LoVo (cell line): ENCODE measurements at regions not wholly inside any gene's neighbourhood (a gene's known extent, or its start where the extent isn't known, plus 50 kb on each side); places are given as distances from the start of the nearest gene placed in this dataset.
"Not testable (repeated sequence)": the region's sequence is repeated elsewhere in the genome, so short reads cannot be mapped to it uniquely, and the experiment has no call there.

Experiments
- DNase-seq: peaks from one replicate; pipeline ENCODE4 v3.0.0-alpha.2; 2016; ENCODE audit warnings: low spot score

DNA sequence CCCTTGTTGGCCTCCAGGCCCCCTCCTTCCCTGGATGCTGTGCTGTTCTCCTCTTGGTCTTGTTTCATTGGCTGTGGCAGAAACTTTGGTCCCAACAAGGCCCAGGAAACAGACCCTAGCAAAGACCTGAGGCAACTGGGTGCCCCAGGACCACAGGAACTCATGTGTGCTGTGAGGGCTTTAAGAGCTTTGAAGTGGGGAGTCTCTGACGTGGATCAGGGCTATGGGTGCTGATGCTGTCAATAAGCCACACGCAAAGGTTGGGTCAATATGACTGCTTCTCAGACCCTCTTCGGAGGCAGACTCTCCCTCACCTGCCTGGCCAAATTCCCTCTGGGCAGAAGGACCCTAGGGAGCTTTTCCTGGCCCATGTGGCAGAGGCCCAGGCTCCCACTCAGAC, 91.5 kb upstream of the MLN start:
- DNase-seq, result no peak

DNA sequence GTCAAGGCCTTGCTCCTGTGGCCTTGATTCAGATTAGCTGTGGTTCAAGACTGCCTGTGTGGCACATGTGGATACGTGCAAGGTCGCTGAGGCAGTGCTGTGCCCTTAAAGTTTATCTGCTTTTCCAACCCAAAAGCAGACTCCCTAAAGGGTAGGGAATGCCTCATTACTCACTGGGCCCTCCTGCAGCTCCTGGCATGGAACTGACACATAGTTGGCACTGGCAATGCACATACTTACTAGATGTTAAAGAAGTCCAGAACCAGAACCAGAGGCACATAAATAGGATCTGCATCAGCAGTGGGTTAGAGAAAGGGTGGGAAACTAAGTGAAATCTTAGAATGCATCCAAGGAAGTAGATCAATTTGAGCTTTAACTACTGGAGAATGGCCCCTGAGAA, 90.6 kb upstream of the MLN start:
- no peak for DNase-seq

DNA sequence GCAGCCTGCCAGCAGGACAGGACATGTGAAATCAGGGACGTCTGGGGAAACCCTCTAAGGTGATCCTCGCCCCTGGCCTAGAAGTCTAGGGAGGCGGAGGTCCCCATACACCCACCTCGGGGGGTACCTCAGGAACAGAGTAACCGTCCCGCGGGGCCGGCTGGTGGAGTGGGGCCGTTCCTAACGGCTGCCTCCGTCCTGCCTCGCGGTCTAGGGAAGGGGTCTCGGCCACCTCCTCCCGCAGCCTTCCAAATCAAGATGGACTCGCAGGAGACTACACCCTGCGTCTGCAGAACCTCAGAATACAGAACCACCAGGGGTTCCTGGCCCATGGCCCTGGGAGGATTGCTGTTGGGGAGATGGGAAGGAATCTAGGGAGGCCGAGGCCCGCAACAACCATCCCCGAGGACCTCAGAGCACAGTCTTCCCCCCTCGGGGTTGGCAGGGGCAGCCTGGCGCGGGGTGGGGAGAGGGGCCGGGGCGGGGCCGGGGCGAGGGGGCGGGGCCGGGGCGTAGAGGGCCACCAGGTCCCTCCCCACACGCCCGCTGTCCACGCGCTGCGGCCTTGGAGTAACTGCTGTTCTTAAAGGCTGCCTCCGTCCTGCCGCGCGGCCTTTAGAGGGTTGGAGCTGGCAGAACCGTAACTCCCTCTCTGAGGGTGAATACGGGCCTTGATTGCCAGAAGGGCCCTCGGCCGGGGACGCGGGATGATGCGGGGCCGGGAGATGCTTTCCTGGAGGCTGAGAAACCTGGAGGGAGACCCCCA, 89.0 kb upstream of the MLN start:
- no peak for DNase-seq

DNA sequence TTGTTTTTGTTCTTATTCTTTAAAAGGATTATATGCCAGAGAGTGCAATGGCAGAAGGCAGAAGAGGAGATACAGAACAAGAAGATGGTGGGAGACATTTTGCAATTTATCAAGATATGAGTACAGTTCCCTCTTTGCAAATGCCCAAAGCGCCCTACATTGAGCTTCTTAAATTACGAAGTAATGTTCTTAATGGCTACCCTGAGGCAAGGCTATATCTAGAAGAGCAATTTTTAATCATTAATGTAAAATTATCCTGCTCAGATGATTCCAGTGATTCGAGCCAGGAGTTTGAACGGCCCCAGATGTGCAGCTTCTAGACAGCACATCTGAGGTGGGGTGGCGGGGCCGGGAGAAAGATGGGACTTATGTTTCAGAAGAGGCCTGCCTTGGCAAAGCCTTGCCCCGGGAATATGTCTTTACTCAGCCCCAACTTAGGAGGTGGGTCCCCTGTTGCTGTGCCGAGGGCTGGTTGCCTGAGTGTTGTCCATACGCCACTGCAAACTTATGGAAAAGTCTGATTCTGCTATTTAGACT, 84.9 kb upstream of the MLN start:
- DNase-seq, result no peak

DNA sequence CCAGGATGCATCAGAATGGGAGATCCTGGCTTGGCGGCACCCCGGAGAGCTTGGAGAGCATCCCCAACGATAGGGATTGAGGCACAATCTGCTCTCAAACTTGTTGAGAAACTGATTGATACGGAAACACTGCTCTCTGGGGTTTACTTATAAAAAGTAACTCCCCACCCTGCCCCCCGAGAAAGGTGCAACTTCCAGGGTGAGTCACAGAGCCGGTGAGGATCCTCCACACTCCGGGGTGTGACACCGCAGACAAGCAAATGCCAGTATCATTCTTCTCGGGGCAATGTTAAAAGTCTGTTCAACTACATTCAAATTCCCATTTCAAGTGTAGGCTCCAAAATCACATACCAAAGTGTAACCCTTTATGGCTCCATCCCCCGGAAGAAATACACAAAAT, 84.4 kb upstream of the MLN start:
- no peak for DNase-seq

DNA sequence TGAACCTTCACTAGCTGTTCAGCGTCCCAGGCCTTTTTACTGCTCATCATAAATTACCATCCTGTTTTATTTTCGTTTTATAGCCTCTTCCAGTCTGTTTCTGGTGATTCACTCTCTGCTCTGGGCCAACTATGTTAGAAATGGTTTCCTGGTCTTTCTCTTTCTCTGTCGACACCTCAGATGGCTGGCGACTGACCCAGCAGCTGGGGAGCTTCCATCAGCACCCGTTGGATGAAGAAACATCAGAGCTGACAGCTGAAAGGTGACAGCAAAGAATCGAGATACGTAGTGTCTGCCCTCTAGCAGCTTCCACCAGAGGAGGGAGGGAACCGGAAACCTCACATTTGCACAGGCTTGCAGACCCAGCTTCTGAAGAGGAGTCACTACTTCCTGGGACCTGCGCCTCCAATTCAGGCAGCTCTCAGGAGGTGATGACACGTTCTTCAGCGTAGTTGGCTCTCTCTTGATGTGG, 82.9 kb upstream of the MLN start:
- DNase-seq, result peak; percentile 42

DNA sequence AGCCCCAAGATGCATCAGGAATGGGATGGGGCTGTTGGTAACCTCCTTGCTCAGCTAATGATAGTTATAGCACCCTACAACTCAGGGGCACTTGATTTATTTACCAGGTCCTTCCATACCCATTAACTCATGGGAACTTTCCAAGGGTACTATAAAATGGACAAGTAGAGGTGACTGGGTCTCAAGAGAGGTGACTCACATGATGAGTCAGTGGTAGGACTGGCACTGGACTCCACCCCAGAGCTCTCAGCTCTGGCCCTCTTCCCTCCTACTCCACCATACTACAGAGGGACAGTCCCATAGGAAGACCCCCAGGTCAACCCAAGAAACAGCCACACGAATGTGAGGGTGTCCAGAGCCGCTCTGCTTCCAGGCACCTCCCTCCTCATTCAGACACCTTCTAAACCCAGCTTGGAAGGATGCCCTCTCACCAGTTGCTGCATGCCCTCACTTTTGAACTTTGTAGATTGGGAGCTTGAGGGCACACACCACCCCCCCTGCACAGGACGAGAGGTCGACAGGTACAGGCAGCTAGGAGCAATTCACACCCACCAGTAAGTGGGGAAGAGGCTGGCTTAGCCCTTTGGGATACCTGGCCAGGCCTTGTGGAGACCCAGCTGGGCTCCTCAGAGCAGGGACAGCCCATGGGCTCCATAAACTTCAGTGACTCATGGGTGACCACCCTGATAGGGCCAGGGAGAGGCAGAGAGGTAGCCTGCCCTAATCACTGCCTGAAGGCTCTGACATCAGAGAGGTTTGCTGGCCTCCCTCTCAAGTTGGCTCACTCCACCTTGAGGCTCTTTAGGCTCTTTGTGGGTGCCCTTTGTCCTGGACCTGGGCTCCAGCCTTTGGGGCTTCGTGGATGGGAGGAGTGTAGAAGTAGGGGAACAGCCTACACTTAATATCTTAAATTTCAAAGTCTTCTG, 81.6 kb upstream of the MLN start:
- peak; percentile 66 for DNase-seq

DNA sequence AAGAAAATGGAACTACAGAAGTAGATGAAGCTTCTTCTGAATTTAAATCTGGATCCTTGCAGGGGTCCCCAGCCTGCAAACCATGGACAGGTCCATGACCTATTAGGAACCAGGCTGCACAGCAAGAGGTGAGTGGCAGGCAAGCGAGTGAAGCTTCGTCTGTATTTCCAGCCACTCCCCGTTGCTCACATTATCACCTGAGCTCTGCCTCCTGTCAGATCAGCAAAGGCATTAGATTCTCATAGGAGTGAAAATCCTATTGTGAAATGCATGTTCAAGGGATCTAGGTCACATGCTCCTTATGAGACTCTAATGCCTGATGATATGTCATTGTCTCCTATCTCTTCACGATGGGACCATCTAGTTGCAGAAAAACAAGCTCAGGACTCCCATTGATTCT, 79.8 kb upstream of the MLN start:
- DNase-seq, result not testable (repeated sequence)

DNA sequence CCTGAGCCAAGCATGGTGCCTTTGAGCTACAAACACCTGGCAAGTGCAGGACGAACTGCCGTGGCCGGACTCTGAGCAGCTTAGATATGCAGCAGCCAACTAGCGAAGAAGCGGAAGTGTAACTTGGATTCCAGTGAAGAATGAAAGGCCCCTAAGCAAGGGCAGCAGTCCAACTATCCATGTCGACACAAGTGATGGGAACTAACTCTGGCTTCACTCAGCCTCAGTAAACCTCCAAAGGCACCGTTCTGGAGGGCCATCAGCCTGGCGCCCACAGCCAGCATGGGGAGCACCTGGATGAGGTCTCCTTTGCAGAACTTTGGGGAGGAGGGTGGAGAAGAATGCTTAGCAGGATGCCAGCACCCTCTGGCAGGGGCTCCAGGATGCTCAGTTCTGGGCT, 78.4 kb upstream of the MLN start:
- DNase-seq, result no peak

DNA sequence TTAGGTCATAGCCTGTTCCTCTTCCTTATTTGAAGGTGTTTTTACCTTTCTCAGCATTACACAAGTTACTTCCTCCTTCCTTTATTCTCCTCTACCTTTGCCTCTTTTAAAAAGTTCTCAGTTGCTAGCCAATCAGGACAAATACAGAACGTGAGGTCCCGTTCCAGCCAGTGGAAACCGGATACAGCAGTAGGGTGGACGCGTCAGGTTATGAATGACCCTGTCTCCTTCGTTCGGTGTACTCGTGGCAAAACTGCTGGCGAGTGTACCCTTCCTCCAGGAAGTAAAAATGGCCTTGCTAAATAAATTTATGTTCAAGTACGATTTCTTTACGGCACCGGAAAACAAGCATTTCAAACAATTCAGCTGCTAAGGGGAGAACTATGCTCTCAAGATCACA, 77.0 kb upstream of the MLN start:
- DNase-seq, result no peak

DNA sequence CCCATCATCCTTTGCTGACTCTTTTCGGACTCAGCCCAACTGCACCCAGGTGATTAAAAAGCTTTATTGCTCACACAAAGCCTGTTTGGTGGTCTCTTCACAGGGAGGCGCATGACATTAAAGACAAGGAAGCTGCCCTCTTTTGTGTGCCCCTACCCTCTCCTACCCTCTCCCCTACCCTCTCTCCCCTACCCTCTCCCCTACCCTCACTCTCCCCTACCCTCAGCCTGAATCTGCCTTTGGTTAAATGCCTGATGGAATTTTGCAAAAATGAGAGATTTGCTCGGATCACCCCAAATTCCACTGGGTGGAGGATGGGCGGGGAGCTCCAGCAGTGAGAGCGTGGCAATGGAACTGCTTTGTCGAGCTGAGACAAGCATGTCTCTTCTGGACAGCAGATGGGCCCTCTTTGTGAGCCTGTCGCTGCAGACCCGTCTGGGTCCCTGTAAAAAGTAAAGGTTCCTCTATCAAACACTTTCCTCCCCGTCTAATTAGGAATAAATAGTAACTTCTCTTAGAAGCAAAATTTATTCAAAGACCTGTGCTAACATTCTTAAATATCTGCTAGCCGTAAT, 76.4 kb upstream of the MLN start:
- DNase-seq, result no peak

DNA sequence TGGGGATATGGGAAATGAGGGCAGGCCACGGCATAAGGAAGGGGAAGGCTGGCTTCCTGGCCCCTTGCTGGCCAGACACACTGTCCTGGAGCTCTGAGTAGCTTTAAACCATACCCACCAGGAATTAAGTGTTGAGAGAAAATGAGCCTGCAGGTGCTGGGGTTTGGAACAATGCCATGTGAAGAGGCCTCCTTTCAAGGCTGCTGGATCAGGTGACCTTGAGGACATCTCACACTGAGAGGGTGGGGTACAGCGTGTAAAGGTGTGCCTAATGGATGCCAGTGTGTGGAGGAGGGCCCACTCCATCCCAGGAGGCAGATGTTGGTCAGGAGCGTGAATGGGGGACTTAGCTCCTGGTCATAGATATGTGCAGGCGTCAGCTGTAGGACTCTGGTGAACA, 74.8 kb upstream of the MLN start:
- no peak for DNase-seq

DNA sequence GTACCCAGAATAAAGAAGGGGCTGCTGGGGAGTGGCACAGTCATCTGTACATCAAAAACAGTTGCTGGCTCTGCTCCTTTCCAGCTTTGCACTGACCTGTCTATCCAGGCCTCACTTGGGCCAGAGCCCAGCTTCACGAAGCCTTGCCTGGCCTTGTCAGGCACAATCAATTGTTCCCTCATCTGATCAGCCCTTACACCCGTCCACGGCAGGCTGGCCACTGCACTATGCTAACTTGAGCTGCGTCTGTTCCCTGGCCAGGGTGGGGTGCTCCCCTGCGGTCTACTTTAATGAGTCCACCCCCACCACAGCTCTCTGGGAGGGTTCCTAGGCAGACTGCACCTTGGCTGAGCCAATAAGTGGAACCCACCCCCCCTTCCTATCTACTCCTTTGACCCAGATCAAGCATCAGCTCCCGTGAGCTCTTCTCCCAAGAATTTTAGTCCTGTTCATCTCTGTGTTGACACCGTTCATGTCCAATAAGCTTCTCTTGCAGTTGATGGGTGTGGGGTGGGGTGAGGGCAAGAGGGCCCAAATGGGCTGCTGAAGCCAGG, 74.3 kb upstream of the MLN start:
- DNase-seq, result no peak

DNA sequence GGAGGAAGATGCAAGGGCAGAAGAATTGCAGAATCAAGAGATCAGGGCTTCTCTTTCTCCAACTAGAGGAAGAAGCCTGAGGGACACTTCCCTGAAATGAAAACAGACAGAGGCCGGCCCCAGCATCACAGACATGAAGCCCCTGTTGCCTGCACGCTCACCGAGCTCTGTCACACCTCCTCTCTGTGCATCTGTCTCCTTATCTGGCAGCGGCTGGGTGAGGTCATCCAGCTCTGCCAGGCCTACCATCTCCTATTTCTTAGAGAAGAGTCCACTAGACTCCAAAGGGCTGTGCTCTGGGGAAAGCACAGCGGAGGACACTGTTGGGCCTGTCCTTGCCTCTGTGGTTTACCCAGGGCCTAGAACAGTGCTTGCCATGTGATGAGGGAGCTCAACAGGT, 71.9 kb upstream of the MLN start:
- no peak for DNase-seq

DNA sequence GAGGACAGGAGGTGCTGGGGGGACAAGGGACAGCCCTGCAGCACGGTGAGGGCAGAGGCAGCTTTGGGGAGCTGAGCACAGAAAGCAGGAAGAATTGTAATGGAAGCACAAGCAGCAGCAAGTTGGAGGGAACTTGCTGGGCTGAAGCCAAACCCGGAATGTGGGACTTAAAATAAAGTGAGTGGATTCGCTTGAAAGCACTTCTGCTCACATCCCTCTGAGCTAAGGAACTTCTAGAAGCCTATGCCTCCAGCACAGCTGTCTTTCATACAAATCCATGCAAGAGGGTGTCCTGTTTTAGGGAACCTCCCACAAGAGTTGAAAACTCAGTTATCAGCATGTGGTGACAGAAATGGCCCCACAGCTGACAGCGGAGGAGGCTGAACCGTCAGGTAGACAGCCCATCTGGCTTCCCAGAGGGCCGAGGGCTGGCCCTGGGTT, 71.4 kb upstream of the MLN start:
- no peak for DNase-seq

DNA sequence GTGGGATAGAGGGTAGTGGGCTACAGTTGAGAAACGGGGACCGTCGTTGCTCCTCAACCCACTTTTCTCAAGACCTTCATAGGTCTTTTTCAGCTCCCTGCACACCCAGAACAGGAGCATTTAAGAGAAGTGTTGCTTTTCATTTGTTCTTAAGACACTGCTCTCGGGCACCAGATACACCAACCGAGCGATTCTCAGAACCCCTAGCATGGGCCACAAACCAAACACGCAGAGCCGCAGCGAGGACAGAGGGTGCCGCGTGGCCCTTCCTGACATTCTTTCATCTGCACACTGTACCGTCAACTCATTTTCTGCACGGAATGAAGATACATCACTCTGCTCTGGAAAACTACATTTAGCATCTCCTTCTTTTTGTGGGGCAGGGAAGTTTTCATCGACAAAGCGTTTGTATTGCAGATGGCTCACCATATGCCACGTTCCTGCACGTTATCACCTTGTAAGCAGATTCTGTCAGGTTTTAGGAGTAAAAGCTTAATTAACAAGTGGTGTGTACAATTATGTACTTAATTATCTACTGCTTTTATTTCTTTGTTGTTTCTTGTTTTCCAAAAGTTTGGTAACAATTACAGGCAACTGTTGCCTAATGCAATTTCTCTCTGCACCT, 70.4 kb upstream of the MLN start:
- no peak for DNase-seq

DNA sequence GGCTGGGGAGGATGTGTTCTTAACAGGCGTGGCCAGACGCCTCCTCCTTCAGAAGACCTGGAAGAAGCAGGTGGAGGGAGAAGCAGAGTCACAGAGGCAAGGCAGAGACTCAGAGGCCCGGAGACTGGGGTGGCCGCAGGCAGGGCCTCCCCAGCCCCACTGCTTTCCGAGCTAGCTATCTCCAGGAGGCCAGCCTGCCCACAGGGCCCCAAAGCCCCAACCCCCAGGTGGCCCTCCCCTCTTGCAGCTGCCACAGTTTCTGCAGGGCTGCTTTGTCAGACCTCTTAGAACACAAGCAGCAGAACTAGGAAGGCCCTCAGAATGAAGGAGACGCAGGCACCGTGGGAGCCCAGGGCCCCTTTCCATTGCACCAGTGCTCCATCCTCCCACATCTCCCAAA, 69.0 kb upstream of the MLN start:
- no peak for DNase-seq

DNA sequence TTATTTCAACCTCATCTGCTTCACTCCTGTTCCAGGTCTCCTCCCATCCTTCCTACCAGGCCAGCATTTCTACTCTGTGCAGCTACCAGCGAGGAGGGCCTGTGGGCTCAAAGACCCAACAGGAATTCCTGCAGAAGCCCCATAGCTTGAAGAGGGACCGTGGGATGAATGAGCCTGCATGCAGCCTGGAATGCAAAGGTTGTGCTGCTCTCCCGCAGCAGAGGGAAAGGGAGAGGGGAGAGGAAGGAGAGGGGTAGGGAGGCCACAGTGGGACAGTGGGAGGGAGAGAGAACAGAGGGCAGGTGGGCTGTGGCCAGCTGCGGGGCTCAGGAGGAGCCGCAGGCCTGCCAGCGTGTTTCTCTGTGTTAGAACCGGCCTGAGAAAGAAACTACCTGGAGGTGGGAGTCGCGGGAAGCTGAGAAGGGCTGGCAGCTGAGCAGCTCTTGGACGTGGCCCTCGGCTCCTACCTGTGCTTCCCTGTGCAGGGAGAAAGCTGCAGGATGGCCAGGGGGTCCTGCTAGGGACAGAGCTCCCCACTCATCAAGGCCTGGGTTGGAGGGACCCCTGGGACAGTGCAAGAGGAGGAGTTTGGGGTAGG, 66.1 kb upstream of the MLN start:
- no peak for DNase-seq

DNA sequence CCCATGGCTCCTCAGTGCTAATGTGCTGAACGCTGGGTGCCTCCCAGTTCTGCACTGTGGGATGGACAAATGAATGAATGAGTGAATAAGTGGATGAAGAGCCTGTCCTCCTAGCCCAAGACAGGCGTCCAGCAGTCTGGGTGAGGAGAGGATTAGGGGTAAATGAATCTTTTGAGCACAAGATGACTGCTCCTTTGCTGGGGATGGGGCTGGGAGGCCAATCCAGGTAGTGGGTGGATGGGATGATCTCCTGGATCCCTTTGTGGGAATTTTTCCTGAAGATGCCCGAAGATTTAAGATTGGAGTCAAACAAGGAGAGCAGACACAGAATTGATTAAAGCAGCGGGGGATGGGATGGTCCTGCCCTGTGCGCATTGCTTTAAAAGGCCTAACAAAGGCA, 65.3 kb upstream of the MLN start:
- no peak for DNase-seq

DNA sequence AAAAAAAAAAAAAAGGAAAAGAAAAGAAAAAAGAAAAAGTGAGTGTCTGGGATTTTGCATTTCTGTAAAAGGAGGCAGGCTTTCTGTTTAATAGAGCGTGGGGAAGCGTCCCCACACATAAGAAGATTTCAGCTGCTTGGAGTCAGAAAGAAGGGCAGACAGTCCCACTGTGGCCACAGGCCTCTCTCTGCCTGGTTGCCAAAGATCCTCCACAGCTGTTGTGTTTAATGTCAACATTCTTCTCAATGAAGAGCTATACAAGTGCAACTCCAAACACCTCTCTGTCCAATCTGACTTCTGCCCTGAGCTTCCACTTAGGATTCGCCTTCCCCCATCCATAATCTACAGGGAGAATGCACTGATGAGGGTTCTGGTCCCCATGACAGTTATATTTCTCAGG, 64.3 kb upstream of the MLN start:
- no peak for DNase-seq

DNA sequence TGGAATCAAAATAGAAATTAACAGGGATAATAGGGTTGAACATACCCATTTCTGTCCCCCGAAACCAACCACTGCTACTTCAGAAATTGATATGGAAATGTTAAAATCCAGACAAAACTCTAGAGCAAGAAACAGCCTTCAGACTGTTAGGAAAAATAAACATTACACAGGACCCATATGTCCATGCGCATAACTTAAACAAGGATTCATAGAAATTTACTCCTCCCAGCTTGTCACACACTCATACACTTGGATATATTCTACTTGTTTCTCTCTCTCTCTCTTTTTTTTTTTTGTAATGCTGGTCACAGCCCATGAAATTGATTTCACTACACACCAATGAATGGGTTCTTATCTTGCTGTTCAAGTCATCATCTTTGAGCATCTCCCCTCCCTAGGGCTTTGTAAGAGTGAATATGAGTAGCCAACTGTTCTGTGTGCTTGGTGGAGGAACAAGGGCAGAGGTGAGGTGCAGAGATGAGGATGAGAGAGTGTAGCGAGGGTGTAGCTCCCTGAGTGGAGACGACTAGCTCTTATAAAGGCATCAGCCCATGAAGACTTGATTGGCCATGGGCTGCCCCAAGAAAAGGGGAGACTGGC, 61.8 kb upstream of the MLN start:
- DNase-seq, result no peak
